ENCODE measurements at regions not wholly inside any gene's neighbourhood (a gene's known extent, or its start where the extent isn't known, plus 50 kb on each side); places are given as distances from the start of the nearest gene placed in this dataset.
"Not testable (repeated sequence)": the region's sequence is repeated elsewhere in the genome, so short reads cannot be mapped to it uniquely, and the experiment has no call there.

- DNase-seq (ENCODE audit: insufficient read length, low spot score); FAIRE-seq: not testable (repeated sequence)
Measured at GRCh38 chr12:9307255-9307654, 99.1 kb upstream of the PZP start.

GRCh38 chr12:9306004-9306403 is 97.8 kb upstream of the PZP start:
- FAIRE-seq; DNase-seq (ENCODE audit: insufficient read length, low spot score): not testable (repeated sequence)

DNA sequence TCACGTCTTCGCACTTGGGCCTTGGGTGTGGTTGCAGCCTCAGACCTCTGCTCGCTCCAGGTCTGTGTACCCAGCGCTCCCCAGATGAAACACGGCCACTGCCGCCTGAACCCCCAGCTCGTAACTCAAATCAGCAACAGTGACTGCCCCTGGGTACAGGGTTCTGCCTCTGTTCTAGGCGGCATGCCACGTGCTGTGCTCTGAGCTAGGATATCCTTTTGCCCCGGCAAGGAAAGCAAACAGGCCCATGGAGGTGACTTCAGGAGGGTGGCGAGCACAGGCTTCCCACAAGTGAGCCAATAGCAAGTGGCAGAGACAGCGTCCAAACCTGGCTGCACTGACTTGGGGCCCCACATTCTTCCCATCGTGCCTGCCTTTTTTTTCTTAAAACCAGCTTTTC is 96.3 kb upstream of the PZP start:
- not testable (repeated sequence) for FAIRE-seq; DNase-seq (ENCODE audit: insufficient read length, low spot score)

DNA sequence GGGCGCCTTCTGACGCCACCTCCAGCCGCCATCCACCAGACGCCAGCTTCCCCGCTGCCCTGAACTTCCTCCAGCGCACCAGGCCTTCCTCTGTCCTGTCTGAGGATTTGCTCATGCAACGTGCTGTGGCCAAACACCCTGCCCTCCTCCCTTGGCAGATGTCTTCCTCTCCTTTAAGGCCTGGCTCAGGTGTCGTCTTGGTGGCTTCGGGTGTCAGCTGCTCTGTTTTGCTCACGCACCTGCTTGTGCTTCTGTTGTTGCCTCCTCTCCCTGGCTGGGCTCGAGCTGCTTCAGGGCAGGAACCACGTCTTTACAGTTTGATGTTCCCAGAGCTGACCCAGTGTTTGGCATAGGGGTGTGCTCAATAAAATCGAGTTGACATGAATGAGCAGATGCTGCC is 87.7 kb upstream of the PZP start:
- FAIRE-seq; DNase-seq (ENCODE audit: insufficient read length, low spot score): not testable (repeated sequence)

DNA sequence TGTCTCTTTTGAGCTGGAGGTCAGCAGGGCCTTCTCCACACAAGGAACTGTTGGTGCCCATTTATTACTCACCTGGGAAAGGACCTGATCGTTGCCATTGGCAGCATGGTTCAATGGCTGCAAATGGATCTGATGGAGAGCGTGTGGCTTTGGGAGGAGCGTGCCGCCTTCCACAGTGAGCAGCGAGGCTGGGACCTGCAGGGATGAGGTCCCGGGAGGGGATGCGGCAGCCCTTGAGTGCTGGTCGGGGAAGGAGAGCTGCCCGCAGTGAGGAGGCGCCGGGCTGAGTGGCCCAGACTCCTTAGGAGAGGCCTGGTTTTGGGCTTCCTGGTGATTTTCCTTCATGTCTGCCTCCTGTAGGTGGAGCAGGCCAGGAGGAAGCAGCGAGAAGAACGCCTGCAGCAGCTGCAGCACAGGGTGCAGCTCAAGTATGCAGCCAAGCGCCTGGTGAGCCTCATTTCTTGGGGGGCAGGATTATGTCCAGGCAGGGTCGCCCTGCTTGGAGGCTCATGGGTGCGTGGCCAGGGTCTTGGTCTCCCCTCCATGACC is 86.0 kb upstream of the PZP start:
- FAIRE-seq; DNase-seq (ENCODE audit: insufficient read length, low spot score): not testable (repeated sequence)

- not testable (repeated sequence) for DNase-seq (ENCODE audit: insufficient read length, low spot score); FAIRE-seq
Measured at GRCh38 chr12:9293391-9293790, 85.2 kb upstream of the PZP start.

- not testable (repeated sequence) for FAIRE-seq; DNase-seq (ENCODE audit: insufficient read length, low spot score)
Measured at GRCh38 chr12:9289984-9290383, 81.8 kb upstream of the PZP start.

DNA sequence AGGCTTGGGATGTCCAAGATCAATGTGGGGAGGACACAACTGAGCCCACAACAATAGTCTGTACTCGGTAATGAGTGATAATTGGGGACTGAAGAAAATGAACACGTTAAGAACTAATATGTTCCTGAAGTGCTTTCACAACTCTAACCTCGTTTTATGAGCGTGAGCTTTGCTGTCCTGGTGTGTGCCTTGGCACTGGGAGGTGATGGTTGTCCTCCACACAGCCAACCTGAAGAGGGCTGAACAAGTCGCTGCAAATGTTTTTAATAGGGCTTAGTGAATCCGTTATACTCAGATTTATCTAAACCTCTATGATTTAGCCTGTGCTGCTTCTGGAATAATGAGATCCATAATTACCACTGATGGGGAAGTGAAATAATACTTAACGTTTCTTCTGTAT is 76.5 kb upstream of the PZP start:
- DNase-seq (ENCODE audit: insufficient read length, low spot score); FAIRE-seq: not testable (repeated sequence)

DNA sequence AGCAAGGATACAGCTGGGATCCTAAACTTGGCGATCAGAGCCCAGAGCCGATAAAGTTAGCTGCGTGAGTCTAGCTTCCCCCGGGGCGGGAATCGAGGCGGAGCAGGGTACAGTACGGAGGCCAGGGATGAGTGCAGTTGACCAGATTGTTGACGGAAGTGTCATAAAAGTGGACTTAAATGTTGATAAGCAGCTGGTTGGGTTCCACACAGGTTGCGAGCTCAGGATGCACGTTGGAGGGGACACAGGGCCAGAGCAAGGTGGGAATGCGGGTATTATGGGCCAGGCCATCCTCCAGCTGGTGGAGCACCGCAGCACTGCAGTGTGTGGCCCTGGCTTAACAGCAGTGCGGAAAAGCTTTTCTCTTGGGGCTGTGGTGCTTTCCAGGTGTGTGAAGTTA is 76.0 kb upstream of the PZP start:
- FAIRE-seq = not testable (repeated sequence)

DNA sequence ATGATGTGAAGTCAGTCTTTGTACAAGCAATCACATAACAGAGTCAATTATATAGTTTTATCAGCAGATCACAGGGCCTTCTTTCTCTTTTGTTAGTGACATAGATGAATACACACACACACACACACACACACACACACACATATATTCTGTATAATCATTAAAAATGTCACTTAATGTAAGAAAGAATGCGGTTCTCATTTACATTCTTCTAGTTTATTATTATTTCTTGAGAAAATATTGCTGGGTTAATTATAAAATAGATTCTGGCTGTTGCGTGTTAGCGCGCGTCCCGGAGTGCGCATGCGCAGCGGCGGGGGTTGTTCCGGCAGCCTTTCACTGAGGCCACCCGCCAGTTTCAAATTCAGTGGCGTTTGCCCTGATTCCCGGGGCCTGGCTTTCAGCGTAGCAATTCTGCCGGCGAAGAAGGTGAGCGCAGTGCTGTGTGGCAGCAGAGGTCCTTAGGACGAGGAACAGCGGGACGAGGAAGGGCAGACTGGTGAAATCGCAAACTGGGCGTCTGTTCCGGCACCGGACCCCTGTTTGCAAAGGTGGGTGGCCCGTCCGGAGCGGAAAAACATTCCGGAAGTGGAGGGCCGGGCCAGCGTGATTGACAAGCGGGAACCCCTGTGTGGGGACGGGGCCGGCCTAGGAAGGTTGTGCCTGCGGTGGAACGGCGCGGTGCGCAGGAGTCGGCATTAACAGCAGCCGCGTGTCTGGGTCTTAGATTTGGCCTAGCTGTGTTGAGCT is 75.3 kb upstream of the PZP start:
- DNase-seq (ENCODE audit: insufficient read length, low spot score) = not testable (repeated sequence)
- FAIRE-seq = peak; percentile 16

More for the DNA sequence above, 76.0 kb upstream of the PZP start:
- not testable (repeated sequence) for DNase-seq (ENCODE audit: insufficient read length, low spot score)

GRCh38 chr12:9276990-9277389 is 68.8 kb upstream of the PZP start:
- TF ChIP-seq POU2F2 (IDR thresholded peaks at IDR 0.05; ENCODE audit: low read depth, low read length) = no peak
- TF ChIP-seq SPI1 (IDR thresholded peaks at IDR 0.05; ENCODE audit: low read depth, low read length) = no peak
- no peak for TF ChIP-seq TAF1 (IDR thresholded peaks at IDR 0.05; ENCODE audit: low read depth, low read length)
- no peak for TF ChIP-seq POLR2AphosphoS5 (IDR thresholded peaks at IDR 0.05; ENCODE audit: low read depth, low read length)
- TF ChIP-seq PAX5 (IDR thresholded peaks at IDR 0.05; ENCODE audit: insufficient read depth, low read length, severe bottlenecking) = no peak
- no peak for TF ChIP-seq POLR2A (IDR thresholded peaks at IDR 0.05; ENCODE audit: low read depth, low read length)
- no peak for DNase-seq (ENCODE audit: insufficient read length, low spot score)
- no peak for FAIRE-seq

- TF ChIP-seq POLR2AphosphoS5 (IDR thresholded peaks at IDR 0.05; ENCODE audit: low read depth, low read length) (no peak), SPI1 (IDR thresholded peaks at IDR 0.05; ENCODE audit: low read depth, low read length) (no peak), POU2F2 (IDR thresholded peaks at IDR 0.05; ENCODE audit: low read depth, low read length) (no peak), TAF1 (IDR thresholded peaks at IDR 0.05; ENCODE audit: low read depth, low read length) (no peak), PAX5 (IDR thresholded peaks at IDR 0.05; ENCODE audit: insufficient read depth, low read length, severe bottlenecking) (no peak), POLR2A (IDR thresholded peaks at IDR 0.05; ENCODE audit: low read depth, low read length) (no peak)
- DNase-seq (ENCODE audit: insufficient read length, low spot score) (no peak), FAIRE-seq (no peak)
Measured at GRCh38 chr12:9273276-9273675, 65.1 kb upstream of the PZP start.

GRCh38 chr12:9271875-9272274 is 63.7 kb upstream of the PZP start:
- TF ChIP-seq SPI1 (IDR thresholded peaks at IDR 0.05; ENCODE audit: low read depth, low read length) (no peak), POU2F2 (IDR thresholded peaks at IDR 0.05; ENCODE audit: low read depth, low read length) (no peak), POLR2AphosphoS5 (IDR thresholded peaks at IDR 0.05; ENCODE audit: low read depth, low read length) (no peak), TAF1 (IDR thresholded peaks at IDR 0.05; ENCODE audit: low read depth, low read length) (no peak), PAX5 (IDR thresholded peaks at IDR 0.05; ENCODE audit: insufficient read depth, low read length, severe bottlenecking) (no peak), POLR2A (IDR thresholded peaks at IDR 0.05; ENCODE audit: low read depth, low read length) (no peak)
- no peak for DNase-seq (ENCODE audit: insufficient read length, low spot score)
- FAIRE-seq = no peak
